ENCODE measurements at regions not wholly inside any gene's neighbourhood (a gene's known extent, or its start where the extent isn't known, plus 50 kb on each side); places are given as distances from the start of the nearest gene placed in this dataset.
A peak's percentile ranks its signal among the peaks of the same experiment; 100 is the strongest.

GRCh38 chr13:80050252-80050651 is 290.7 kb downstream of the SPRY2 start:
- DNase-seq (ENCODE audit: low spot score) (no peak), ATAC-seq (no peak)
- CTCF ChIA-PET: no interaction called here
- no peak overlapping the region for H3K27ac Mint-ChIP-seq
- no peaks in the 10 kb centered on the region; the same call in 1 of the 2 replicates for H3K27me3 Mint-ChIP-seq (ENCODE audit: low read depth)
- no peak overlapping the region for H3K4me3 Mint-ChIP-seq
- no peaks in the 10 kb centered on the region for H3K36me3 Mint-ChIP-seq
- H3K4me1 Mint-ChIP-seq: peaks cover 15% of the 10 kb centered on the region
- peaks cover 5% of the 10 kb centered on the region for H3K9me3 Mint-ChIP-seq
- TF ChIP-seq RORB (CRISPR knock-in tag; IDR thresholded peaks at IDR 0.05) (no peak), ESRRA (CRISPR knock-in tag; IDR thresholded peaks at IDR 0.05; ENCODE audit: borderline replicate concordance) (no peak), FOXK1 (CRISPR knock-in tag; IDR thresholded peaks at IDR 0.05) (no peak), NFE2L1 (CRISPR knock-in tag; IDR thresholded peaks at IDR 0.05) (no peak)
- POLR2A ChIA-PET: no interaction called here

- H3K36me3 Mint-ChIP-seq: no peaks in the 10 kb centered on the region
- peak; percentile 83 for ATAC-seq
- POLR2A ChIA-PET: no interaction called here
- CTCF ChIA-PET: interaction anchor here (1.0 kb wide), 1 partner anchor 76 kb away, joined by 3 read pairs; no protein-coding TSS in a partner anchor
- peaks cover 3% of the 10 kb centered on the region for H3K9me3 Mint-ChIP-seq
- TF ChIP-seq ETV6 (CRISPR knock-in tag; IDR thresholded peaks at IDR 0.05): no peak
- TF ChIP-seq ZNF317 (CRISPR knock-in tag; IDR thresholded peaks at IDR 0.05; ENCODE audit: borderline replicate concordance, low read depth): no peak
- no peak for TF ChIP-seq ZNF138 (CRISPR knock-in tag; conservative IDR thresholded peaks at IDR 0.05)
- no peak for TF ChIP-seq HMGA2 (CRISPR knock-in tag; IDR thresholded peaks at IDR 0.05)
- TF ChIP-seq IRF1 (CRISPR knock-in tag; IDR thresholded peaks at IDR 0.05): no peak
- no peak overlapping the region for H3K4me3 Mint-ChIP-seq
- no peaks in the 10 kb centered on the region; the same call in 1 of the 2 replicates for H3K27me3 Mint-ChIP-seq (ENCODE audit: low read depth)
- peaks cover 15% of the 10 kb centered on the region for H3K4me1 Mint-ChIP-seq
- DNase-seq (ENCODE audit: low spot score): peak; percentile 21
- no peak overlapping the region for H3K27ac Mint-ChIP-seq
Observed at GRCh38 chr13:80048802-80049201, 292.1 kb downstream of the SPRY2 start.

- H3K4me3 Mint-ChIP-seq: no peak overlapping the region
- H3K27me3 Mint-ChIP-seq (ENCODE audit: low read depth): no peaks in the 10 kb centered on the region
- ATAC-seq (no peak), DNase-seq (ENCODE audit: low spot score) (no peak)
- peaks cover 15% of the 10 kb centered on the region for H3K4me1 Mint-ChIP-seq
- ChIA-PET CTCF (interaction anchor here (1.0 kb wide), 1 partner anchor 75 kb away, joined by 3 read pairs; no protein-coding TSS in a partner anchor), POLR2A (no interaction called here)
- H3K36me3 Mint-ChIP-seq: no peaks in the 10 kb centered on the region
- no peaks in the 10 kb centered on the region for H3K9me3 Mint-ChIP-seq
- H3K27ac Mint-ChIP-seq: no peak overlapping the region
- TF ChIP-seq HMGA2 (CRISPR knock-in tag; IDR thresholded peaks at IDR 0.05): no peak
- TF ChIP-seq NR3C1 (CRISPR knock-in tag; conservative IDR thresholded peaks at IDR 0.05; ENCODE audit: low read depth): no peak
- TF ChIP-seq ETV6 (CRISPR knock-in tag; IDR thresholded peaks at IDR 0.05): no peak
- TF ChIP-seq RELA (CRISPR knock-in tag; IDR thresholded peaks at IDR 0.05; ENCODE audit: borderline replicate concordance): no peak
- no peak for TF ChIP-seq NFYB (CRISPR knock-in tag; conservative IDR thresholded peaks at IDR 0.05; ENCODE audit: low read depth)
- TF ChIP-seq ZBTB43 (CRISPR knock-in tag; IDR thresholded peaks at IDR 0.05): no peak
- TF ChIP-seq ZNF219 (CRISPR knock-in tag; IDR thresholded peaks at IDR 0.05; ENCODE audit: borderline replicate concordance): no peak
- no peak for TF ChIP-seq ATF6 (CRISPR knock-in tag; IDR thresholded peaks at IDR 0.05)
- TF ChIP-seq MXD4 (CRISPR knock-in tag; IDR thresholded peaks at IDR 0.05; ENCODE audit: borderline replicate concordance): no peak
- TF ChIP-seq USF2 (CRISPR knock-in tag; IDR thresholded peaks at IDR 0.05): no peak
- no peak for TF ChIP-seq ARID4B (CRISPR knock-in tag; IDR thresholded peaks at IDR 0.05; ENCODE audit: borderline replicate concordance)
- TF ChIP-seq STAT6 (CRISPR knock-in tag; conservative IDR thresholded peaks at IDR 0.05; ENCODE audit: low read depth): no peak
- TF ChIP-seq KAT7 (CRISPR knock-in tag; IDR thresholded peaks at IDR 0.05; ENCODE audit: borderline replicate concordance): no peak
Observed at GRCh38 chr13:80048030-80048429, 292.9 kb downstream of the SPRY2 start.
